DMS114 treated with DMSO at 0.1 percent for 48 hours (cell line): ENCODE measurements at regions not wholly inside any gene's neighbourhood (a gene's known extent, or its start where the extent isn't known, plus 50 kb on each side); places are given as distances from the start of the nearest gene placed in this dataset.

Source experiments
- DNase-seq: peaks from one replicate; lab custom pipeline; 2025; ENCODE audit not compliant: unreplicated experiment; lab: John Stamatoyannopoulos, UW

- DNase-seq: no peak
These were observed 2314.1 kb downstream of the LRRC4C start for GRCh38 chr11:39145346-39145745.

- DNase-seq: no peak
These were observed 2314.9 kb downstream of the LRRC4C start for GRCh38 chr11:39144351-39145130.

- DNase-seq: no peak
These were observed 2319.9 kb downstream of the LRRC4C start for GRCh38 chr11:39139581-39139980.

- DNase-seq: no peak
These were observed 2338.6 kb downstream of the LRRC4C start for GRCh38 chr11:39120890-39121289.

GRCh38 chr11:39113606-39114005, 2345.8 kb downstream of the LRRC4C start:
- DNase-seq: no peak

GRCh38 chr11:39102236-39102635, 2357.2 kb downstream of the LRRC4C start:
- no peak for DNase-seq

- no peak for DNase-seq
These were observed 2381.0 kb downstream of the LRRC4C start for GRCh38 chr11:39078465-39078864.

- DNase-seq: no peak
These were observed 2421.8 kb downstream of the LRRC4C start for GRCh38 chr11:39037611-39038010.

GRCh38 chr11:39036021-39036420, 2423.4 kb downstream of the LRRC4C start:
- no peak for DNase-seq

GRCh38 chr11:39021539-39021938, 2423.5 kb upstream of the RAG2 start:
- DNase-seq: no peak

GRCh38 chr11:39011797-39012196, 2413.8 kb upstream of the RAG2 start:
- no peak for DNase-seq

- DNase-seq: no peak
These were observed 2392.8 kb upstream of the RAG2 start for GRCh38 chr11:38990841-38991240.

- no peak for DNase-seq
These were observed 2392.1 kb upstream of the RAG2 start for GRCh38 chr11:38990139-38990538.

- DNase-seq: no peak
These were observed 2390.9 kb upstream of the RAG2 start for GRCh38 chr11:38988908-38989307.

- no peak for DNase-seq
These were observed 2374.2 kb upstream of the RAG2 start for GRCh38 chr11:38972220-38972619.

- no peak for DNase-seq
These were observed 2373.1 kb upstream of the RAG2 start for GRCh38 chr11:38971141-38971540.

GRCh38 chr11:38968951-38969350, 2370.9 kb upstream of the RAG2 start:
- DNase-seq: no peak

- DNase-seq: no peak
These were observed 2354.7 kb upstream of the RAG2 start for GRCh38 chr11:38952698-38953097.

- no peak for DNase-seq
These were observed 2352.8 kb upstream of the RAG2 start for GRCh38 chr11:38950867-38951266.

GRCh38 chr11:38948392-38948791, 2350.4 kb upstream of the RAG2 start:
- no peak for DNase-seq

- DNase-seq: no peak
These were observed 2339.7 kb upstream of the RAG2 start for GRCh38 chr11:38937709-38938108.

GRCh38 chr11:38935941-38936340, 2337.9 kb upstream of the RAG2 start:
- no peak for DNase-seq

GRCh38 chr11:38927993-38928392, 2330.0 kb upstream of the RAG2 start:
- no peak for DNase-seq
